GM12878 (cell line): ENCODE measurements at regions not wholly inside any gene's neighbourhood (a gene's known extent, or its start where the extent isn't known, plus 50 kb on each side); places are given as distances from the start of the nearest gene placed in this dataset.

Experiments used
- EZH2 ChIP-seq: IDR thresholded peaks from 2 replicates; pipeline ENCODE4 v1.6.1; 2012; ENCODE audit warnings: low read depth, mild to moderate bottlenecking, control low read depth, inconsistent platforms, low read length, borderline replicate concordance; ENCODE audit not compliant: control insufficient read depth
- POLR2A ChIP-seq: IDR thresholded peaks from 2 replicates; pipeline ENCODE4 v1.6.1; 2011; ENCODE audit warnings: low read depth, mild to moderate bottlenecking, low read length
- RELA ChIP-seq: fragments of 450-650 bp; IDR thresholded peaks from 2 replicates; pipeline ENCODE4 v1.8.0; 2014; ENCODE audit warnings: borderline replicate concordance; ENCODE audit not compliant: partially characterized antibody
- SMC3 ChIP-seq: IDR thresholded peaks from 2 replicates; pipeline ENCODE4 v1.6.1; 2011; ENCODE audit warnings: low read length, improper control_type of control experiment, borderline replicate concordance
- TAF1 ChIP-seq: IDR thresholded peaks from 2 replicates; pipeline ENCODE4 v1.6.1; 2011; ENCODE audit warnings: mild to moderate bottlenecking, low read depth, low read length, borderline replicate concordance
- TCF12 ChIP-seq: IDR thresholded peaks from 2 replicates; pipeline ENCODE4 v1.6.1; 2011; ENCODE audit warnings: low read depth, mild to moderate bottlenecking, low read length
- YY1 ChIP-seq: IDR thresholded peaks from 2 replicates; pipeline ENCODE4 v1.6.1; 2011; ENCODE audit warnings: low read depth, mild to moderate bottlenecking, low read length
- ZNF274 ChIP-seq: IDR thresholded peaks from one replicate; pipeline ENCODE4 v1.8.0; 2011; ENCODE audit not compliant: insufficient read length, insufficient read depth
- TF ChIP-seq, protein P1 (sequence below), 3 experiments: IDR thresholded peaks in 2 of 3; conservative IDR thresholded peaks in 1 of 3; 2 replicates each; pipeline ENCODE4 v1.5.1; 2011; ENCODE audit warnings: low read depth in 3 of 3, low read length in 3 of 3, mild to moderate bottlenecking in 3 of 3, control low read depth in 2 of 3, moderate library complexity in 2 of 3, inconsistent platforms in 1 of 3, mixed read lengths in 1 of 3; ENCODE audit not compliant: control insufficient read depth in 2 of 3, insufficient read depth in 1 of 3; ENCODE audit errors: extremely low read depth in 1 of 3
- TF ChIP-seq, protein P2 (sequence below): IDR thresholded peaks from 2 replicates; pipeline ENCODE4 v1.6.1; 2012; ENCODE audit warnings: mild to moderate bottlenecking, low read depth, low read length
- TF ChIP-seq, protein P3 (sequence below): fragments of 450-650 bp; IDR thresholded peaks from 2 replicates; pipeline ENCODE4 v1.6.1; 2016; ENCODE audit warnings: mild to moderate bottlenecking
- TF ChIP-seq, protein P4 (sequence below): fragments of 450-650 bp; IDR thresholded peaks from 2 replicates; pipeline ENCODE4 v1.6.1; 2016; ENCODE audit warnings: mild to moderate bottlenecking

- TF ChIP-seq RELA: no peak
- TF ChIP-seq YY1: no peak
- TF ChIP-seq SMC3: no peak
- TF ChIP-seq TCF12: no peak
- TF ChIP-seq, protein P1, sequence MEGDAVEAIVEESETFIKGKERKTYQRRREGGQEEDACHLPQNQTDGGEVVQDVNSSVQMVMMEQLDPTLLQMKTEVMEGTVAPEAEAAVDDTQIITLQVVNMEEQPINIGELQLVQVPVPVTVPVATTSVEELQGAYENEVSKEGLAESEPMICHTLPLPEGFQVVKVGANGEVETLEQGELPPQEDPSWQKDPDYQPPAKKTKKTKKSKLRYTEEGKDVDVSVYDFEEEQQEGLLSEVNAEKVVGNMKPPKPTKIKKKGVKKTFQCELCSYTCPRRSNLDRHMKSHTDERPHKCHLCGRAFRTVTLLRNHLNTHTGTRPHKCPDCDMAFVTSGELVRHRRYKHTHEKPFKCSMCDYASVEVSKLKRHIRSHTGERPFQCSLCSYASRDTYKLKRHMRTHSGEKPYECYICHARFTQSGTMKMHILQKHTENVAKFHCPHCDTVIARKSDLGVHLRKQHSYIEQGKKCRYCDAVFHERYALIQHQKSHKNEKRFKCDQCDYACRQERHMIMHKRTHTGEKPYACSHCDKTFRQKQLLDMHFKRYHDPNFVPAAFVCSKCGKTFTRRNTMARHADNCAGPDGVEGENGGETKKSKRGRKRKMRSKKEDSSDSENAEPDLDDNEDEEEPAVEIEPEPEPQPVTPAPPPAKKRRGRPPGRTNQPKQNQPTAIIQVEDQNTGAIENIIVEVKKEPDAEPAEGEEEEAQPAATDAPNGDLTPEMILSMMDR (IDR thresholded peaks at IDR 0.05 in 2 of 3, conservative IDR thresholded peaks at IDR 0.05 in 1 of 3; ENCODE audit: control insufficient read depth in 2 of 3, extremely low read depth in 1 of 3, insufficient read depth in 1 of 3, low read depth in 3 of 3, low read length in 3 of 3): no peak
- no peak for TF ChIP-seq POLR2A
- no peak for TF ChIP-seq EZH2
- TF ChIP-seq, protein P2, sequence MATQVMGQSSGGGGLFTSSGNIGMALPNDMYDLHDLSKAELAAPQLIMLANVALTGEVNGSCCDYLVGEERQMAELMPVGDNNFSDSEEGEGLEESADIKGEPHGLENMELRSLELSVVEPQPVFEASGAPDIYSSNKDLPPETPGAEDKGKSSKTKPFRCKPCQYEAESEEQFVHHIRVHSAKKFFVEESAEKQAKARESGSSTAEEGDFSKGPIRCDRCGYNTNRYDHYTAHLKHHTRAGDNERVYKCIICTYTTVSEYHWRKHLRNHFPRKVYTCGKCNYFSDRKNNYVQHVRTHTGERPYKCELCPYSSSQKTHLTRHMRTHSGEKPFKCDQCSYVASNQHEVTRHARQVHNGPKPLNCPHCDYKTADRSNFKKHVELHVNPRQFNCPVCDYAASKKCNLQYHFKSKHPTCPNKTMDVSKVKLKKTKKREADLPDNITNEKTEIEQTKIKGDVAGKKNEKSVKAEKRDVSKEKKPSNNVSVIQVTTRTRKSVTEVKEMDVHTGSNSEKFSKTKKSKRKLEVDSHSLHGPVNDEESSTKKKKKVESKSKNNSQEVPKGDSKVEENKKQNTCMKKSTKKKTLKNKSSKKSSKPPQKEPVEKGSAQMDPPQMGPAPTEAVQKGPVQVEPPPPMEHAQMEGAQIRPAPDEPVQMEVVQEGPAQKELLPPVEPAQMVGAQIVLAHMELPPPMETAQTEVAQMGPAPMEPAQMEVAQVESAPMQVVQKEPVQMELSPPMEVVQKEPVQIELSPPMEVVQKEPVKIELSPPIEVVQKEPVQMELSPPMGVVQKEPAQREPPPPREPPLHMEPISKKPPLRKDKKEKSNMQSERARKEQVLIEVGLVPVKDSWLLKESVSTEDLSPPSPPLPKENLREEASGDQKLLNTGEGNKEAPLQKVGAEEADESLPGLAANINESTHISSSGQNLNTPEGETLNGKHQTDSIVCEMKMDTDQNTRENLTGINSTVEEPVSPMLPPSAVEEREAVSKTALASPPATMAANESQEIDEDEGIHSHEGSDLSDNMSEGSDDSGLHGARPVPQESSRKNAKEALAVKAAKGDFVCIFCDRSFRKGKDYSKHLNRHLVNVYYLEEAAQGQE: no peak
- TF ChIP-seq, protein P3, sequence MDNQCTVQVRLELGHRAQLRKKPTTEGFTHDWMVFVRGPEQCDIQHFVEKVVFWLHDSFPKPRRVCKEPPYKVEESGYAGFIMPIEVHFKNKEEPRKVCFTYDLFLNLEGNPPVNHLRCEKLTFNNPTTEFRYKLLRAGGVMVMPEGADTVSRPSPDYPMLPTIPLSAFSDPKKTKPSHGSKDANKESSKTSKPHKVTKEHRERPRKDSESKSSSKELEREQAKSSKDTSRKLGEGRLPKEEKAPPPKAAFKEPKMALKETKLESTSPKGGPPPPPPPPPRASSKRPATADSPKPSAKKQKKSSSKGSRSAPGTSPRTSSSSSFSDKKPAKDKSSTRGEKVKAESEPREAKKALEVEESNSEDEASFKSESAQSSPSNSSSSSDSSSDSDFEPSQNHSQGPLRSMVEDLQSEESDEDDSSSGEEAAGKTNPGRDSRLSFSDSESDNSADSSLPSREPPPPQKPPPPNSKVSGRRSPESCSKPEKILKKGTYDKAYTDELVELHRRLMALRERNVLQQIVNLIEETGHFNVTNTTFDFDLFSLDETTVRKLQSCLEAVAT: no peak
- no peak for TF ChIP-seq TAF1
- TF ChIP-seq, protein P4, sequence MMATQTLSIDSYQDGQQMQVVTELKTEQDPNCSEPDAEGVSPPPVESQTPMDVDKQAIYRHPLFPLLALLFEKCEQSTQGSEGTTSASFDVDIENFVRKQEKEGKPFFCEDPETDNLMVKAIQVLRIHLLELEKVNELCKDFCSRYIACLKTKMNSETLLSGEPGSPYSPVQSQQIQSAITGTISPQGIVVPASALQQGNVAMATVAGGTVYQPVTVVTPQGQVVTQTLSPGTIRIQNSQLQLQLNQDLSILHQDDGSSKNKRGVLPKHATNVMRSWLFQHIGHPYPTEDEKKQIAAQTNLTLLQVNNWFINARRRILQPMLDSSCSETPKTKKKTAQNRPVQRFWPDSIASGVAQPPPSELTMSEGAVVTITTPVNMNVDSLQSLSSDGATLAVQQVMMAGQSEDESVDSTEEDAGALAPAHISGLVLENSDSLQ: no peak
- no peak for TF ChIP-seq ZNF274
Measured at GRCh38 chr5:96579711-96580110, 82.5 kb upstream of the CAST start.
